HL-60 (cell line): ENCODE measurements at regions not wholly inside any gene's neighbourhood (a gene's known extent, or its start where the extent isn't known, plus 50 kb on each side); places are given as distances from the start of the nearest gene placed in this dataset.

ENCODE experiments used
- DNase-seq, 2 experiments: peaks; one replicate each; pipeline ENCODE4 v3.0.0-alpha.2; 2010 to 2020; ENCODE audit warnings: low read depth in 1 of 2, low spot score in 1 of 2
- H3K27ac ChIP-seq: fragments of 250-450 bp; sonication (Bioruptor Pico); replicated peaks from 2 replicates; pipeline ENCODE4 v1.5.1; 2020; ENCODE audit warnings: mild to moderate bottlenecking, moderate library complexity
- H3K27me3 ChIP-seq: fragments of 250-450 bp; sonication (Bioruptor Pico); 2 replicates; pipeline ENCODE4 v1.5.1; 2021; ENCODE audit warnings: mild to moderate bottlenecking, moderate library complexity; ENCODE audit not compliant: insufficient read depth, poor library complexity, severe bottlenecking
- H3K4me3 ChIP-seq: replicated peaks from 2 replicates; pipeline ENCODE4 v1.5.1; 2011; ENCODE audit warnings: mild to moderate bottlenecking, control low read depth, low read length; ENCODE audit not compliant: insufficient read depth
- CTCF ChIP-seq: IDR thresholded peaks from one replicate; pipeline ENCODE4 v1.5.1; 2011; ENCODE audit warnings: low read length, control low read depth, inconsistent platforms; ENCODE audit not compliant: insufficient read depth
- GABPA ChIP-seq: IDR thresholded peaks from 2 replicates; pipeline ENCODE4 v1.6.1; 2012; ENCODE audit warnings: low read depth
- POLR2AphosphoS5 ChIP-seq: IDR thresholded peaks from 2 replicates; pipeline ENCODE4 v1.6.1; 2012; ENCODE audit warnings: low read depth
- REST ChIP-seq: IDR thresholded peaks from 2 replicates; pipeline ENCODE4 v1.6.1; 2012; ENCODE audit warnings: low read depth; ENCODE audit not compliant: insufficient replicate concordance
- SPI1 ChIP-seq: IDR thresholded peaks from 2 replicates; pipeline ENCODE4 v1.6.1; 2012; ENCODE audit warnings: low read depth, mild to moderate bottlenecking, borderline replicate concordance

GRCh38 chr11:30149998-30150397 is 80.8 kb upstream of the FSHB start:
- Histone ChIP-seq H3K27me3 (no peaks in the 10 kb centered on the region), H3K27ac (no peak overlapping the region), H3K4me3 (no peak overlapping the region)
- TF ChIP-seq CTCF (no peak), REST (no peak), SPI1 (no peak), GABPA (no peak), POLR2AphosphoS5 (no peak)
- no peak for DNase-seq

- Histone ChIP-seq H3K4me3 (no peak overlapping the region), H3K27me3 (no peaks in the 10 kb centered on the region), H3K27ac (no peak overlapping the region)
- TF ChIP-seq CTCF, result no peak
- TF ChIP-seq GABPA, result no peak
- TF ChIP-seq REST, result no peak
- TF ChIP-seq POLR2AphosphoS5, result no peak
- no peak for TF ChIP-seq SPI1
- no peak for DNase-seq
These were observed 80.4 kb upstream of the FSHB start for GRCh38 chr11:30150425-30150824.

GRCh38 chr11:30153008-30153407 is 77.8 kb upstream of the FSHB start:
- no peak for DNase-seq
- TF ChIP-seq REST (no peak), SPI1 (no peak), CTCF (no peak), POLR2AphosphoS5 (no peak), GABPA (no peak)
- no peaks in the 10 kb centered on the region for H3K27me3 ChIP-seq
- H3K4me3 ChIP-seq, result no peak overlapping the region
- no peak overlapping the region for H3K27ac ChIP-seq
